HG02571 (cell line): ENCODE measurements at regions not wholly inside any gene's neighbourhood (a gene's known extent, or its start where the extent isn't known, plus 50 kb on each side); places are given as distances from the start of the nearest gene placed in this dataset.

Source experiments
- ATAC-seq: cut with Tn5 transposase; IDR thresholded peaks from one replicate; pipeline ENCODE4 v1.9.1; 2021; ENCODE audit warnings: mild to moderate bottlenecking, moderate library complexity; ENCODE audit not compliant: unreplicated experiment

- ATAC-seq: no peak
These were observed 54.6 kb downstream of the ZFP36L2 start for GRCh38 chr2:43171789-43172188.

- no peak for ATAC-seq
These were observed 55.9 kb downstream of the ZFP36L2 start for GRCh38 chr2:43170405-43171105.

GRCh38 chr2:43169987-43170386 lies 56.4 kb downstream of the ZFP36L2 start:
- ATAC-seq: no peak

GRCh38 chr2:43169099-43169945 lies 57.1 kb downstream of the ZFP36L2 start:
- ATAC-seq: no peak

- no peak for ATAC-seq
These were observed 58.4 kb downstream of the ZFP36L2 start for GRCh38 chr2:43168016-43168369.

- no peak for ATAC-seq
These were observed 60.9 kb downstream of the ZFP36L2 start for GRCh38 chr2:43165378-43166069.

- no peak for ATAC-seq
These were observed 61.7 kb downstream of the ZFP36L2 start for GRCh38 chr2:43164686-43165085.

- ATAC-seq: no peak
These were observed 62.7 kb downstream of the ZFP36L2 start for GRCh38 chr2:43163584-43164270.

- no peak for ATAC-seq
These were observed 64.0 kb downstream of the ZFP36L2 start for GRCh38 chr2:43162511-43162776.

GRCh38 chr2:43161650-43162510 lies 64.5 kb downstream of the ZFP36L2 start:
- no peak for ATAC-seq

- no peak for ATAC-seq
These were observed 65.6 kb downstream of the ZFP36L2 start for GRCh38 chr2:43160778-43161177.

GRCh38 chr2:43159797-43160196 lies 66.6 kb downstream of the ZFP36L2 start:
- no peak for ATAC-seq

- peak; percentile 22 for ATAC-seq
These were observed 68.0 kb downstream of the ZFP36L2 start for GRCh38 chr2:43158259-43158880.

- no peak for ATAC-seq
These were observed 68.7 kb downstream of the ZFP36L2 start for GRCh38 chr2:43157506-43158246.

GRCh38 chr2:43155851-43156411 lies 70.5 kb downstream of the ZFP36L2 start:
- no peak for ATAC-seq

- no peak for ATAC-seq
These were observed 71.7 kb downstream of the ZFP36L2 start for GRCh38 chr2:43154685-43155084.

- ATAC-seq: no peak
These were observed 73.4 kb downstream of the ZFP36L2 start for GRCh38 chr2:43152741-43153647.

GRCh38 chr2:43152186-43152585 lies 74.2 kb downstream of the ZFP36L2 start:
- no peak for ATAC-seq
